NCI-H128 (cell line): ENCODE measurements at regions not wholly inside any gene's neighbourhood (a gene's known extent, or its start where the extent isn't known, plus 50 kb on each side); places are given as distances from the start of the nearest gene placed in this dataset.

Source experiments
- DNase-seq: peaks from one replicate; lab custom pipeline; 2025; ENCODE audit not compliant: unreplicated experiment; lab: John Stamatoyannopoulos, UW

- no peak for DNase-seq
Measured at GRCh38 chr4:23202712-23203247, 510.0 kb downstream of the GBA3 start.

- no peak for DNase-seq
Measured at GRCh38 chr4:23194751-23195150, 502.0 kb downstream of the GBA3 start.

- DNase-seq = no peak
Measured at GRCh38 chr4:23174179-23174578, 481.4 kb downstream of the GBA3 start.

GRCh38 chr4:23171976-23172375 is 479.2 kb downstream of the GBA3 start:
- no peak for DNase-seq

- DNase-seq = no peak
Measured at GRCh38 chr4:23169608-23170311, 477.0 kb downstream of the GBA3 start.

- no peak for DNase-seq
Measured at GRCh38 chr4:23166919-23167318, 474.2 kb downstream of the GBA3 start.

DNA sequence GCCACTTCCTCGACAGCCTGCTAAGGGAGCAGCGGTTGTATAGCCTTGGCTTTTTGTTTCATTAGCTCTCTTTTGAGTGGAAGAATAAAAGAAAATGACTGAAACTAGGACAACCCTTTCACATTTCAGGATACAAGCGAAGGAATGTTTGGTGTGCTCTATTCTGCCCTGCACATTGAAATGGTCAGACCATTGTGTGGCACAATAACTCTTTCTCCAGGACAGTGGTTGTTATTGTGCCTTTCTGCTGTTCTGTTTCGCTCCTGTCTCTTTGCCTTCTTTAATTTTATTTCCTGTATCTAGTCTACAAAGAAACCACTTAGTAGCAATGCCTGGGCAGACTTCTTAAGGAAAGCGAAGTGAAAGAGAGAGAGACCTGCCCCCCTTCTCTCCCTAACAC is 473.7 kb downstream of the GBA3 start:
- DNase-seq = no peak

- DNase-seq = no peak
Measured at GRCh38 chr4:23165669-23166068, 472.9 kb downstream of the GBA3 start.

DNA sequence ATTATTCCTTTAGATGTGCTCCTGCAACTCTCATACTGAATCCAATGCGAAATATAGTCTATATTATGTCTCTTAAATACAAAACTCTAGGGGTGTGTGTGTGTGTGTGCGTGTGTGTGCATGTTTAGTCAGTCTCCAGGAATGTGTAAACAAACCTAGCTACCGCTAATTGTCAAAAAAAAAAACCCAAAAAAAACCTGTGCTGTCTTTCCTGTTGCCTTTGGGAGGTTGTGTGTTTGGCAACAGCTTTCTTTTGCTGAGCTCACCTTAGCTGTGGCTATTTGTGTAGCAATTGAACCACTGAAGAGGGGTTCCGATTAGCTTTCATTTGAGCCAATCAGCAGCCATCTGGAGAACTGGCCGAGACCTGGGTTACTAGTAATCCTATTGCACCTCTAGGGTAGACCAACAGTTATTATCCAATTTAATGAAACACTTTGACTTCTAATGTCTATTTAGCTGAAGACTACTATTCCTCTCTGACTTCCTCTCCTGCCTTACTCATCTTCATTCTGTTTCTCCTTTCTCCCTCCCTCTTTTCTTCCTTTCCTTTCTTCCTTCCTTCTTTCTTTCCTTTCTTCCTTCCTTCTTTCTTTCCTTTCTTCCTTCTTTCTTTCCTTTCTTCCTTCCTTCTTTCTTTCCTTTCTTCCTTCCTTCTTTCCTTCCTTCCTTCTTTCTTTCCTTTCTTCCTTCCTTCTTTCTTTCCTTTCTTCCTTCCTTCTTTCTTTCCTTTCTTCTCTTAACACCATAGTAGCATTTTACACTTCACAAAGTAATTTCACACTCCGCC is 471.1 kb downstream of the GBA3 start:
- no peak for DNase-seq

DNA sequence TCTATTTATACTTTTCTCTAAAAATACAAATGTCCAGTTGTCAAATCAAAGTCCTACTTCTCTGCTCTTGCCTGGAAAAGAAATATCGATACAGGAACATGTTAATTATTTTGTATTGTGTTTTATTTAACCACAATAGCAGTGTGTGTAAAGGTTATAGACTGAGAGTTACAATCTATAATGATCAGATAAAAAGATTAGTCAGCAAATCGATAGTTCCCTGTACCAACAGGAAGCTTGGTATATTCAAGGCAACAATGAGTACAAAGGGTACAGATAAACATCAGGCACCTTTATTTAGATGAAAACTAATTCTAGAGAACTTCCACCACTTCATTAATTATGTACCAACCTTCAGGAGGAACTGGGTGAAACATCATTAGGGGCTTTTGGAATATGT is 469.5 kb downstream of the GBA3 start:
- DNase-seq = no peak

- DNase-seq = no peak
Measured at GRCh38 chr4:23161787-23162186, 469.1 kb downstream of the GBA3 start.

GRCh38 chr4:23153076-23153475 is 460.3 kb downstream of the GBA3 start:
- DNase-seq = no peak

GRCh38 chr4:23149815-23150214 is 457.1 kb downstream of the GBA3 start:
- no peak for DNase-seq

GRCh38 chr4:23144707-23145106 is 452.0 kb downstream of the GBA3 start:
- no peak for DNase-seq

DNA sequence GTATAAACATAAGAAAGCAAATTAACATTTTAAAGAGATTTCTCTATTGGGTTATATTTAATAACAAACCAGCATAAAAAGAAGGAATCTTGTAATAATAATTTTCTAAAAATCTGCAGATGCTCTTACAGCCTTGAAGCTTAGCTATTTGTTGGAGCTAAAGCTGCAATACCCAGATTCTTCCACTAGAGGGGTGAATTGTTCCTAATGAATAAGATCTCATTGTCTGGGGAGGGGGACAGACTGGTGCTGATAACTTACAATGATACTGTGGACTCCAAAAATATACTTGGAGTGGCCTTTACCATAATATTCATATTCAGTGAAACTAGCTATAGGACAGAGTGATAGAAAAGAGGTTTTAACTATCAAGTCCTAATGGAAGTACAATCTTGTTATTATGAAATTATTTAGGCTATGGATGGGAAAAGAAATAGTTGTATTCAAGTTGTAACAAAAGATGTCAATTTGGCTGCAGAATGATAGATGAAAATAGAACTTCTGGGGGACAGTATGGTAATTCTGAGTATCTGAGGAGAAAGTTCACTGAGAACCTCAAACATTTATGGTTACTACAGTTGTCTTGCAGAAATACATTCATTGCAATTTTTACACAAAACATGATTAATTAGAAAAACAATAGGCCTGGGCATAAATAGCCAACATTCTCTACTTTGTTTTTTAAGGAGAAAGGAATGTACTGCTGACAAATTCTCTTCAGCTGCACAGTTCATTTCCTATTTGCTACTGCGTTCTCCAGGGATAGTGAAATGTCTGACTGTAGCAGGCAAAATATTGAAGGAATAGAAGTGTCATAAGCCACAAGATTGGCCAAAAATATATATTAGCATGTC is 443.3 kb downstream of the GBA3 start:
- no peak for DNase-seq

DNA sequence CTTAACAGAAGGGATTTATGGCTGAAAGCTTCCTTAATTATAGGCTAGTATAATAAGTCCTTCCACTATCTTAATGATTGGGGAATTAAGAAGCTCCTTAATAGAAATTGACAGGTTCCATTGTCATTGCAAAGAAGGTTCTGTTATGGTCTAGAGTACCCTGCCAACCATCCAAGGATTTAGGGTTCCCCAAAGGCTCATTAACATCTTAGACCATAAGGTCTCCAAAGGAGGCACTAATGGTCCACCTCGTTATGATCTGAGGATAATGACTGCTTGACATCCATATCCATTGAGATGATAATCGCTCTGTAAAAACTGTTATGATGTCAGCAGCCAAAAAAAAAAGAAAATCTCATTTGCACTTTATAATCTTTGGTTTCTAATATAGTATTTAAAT is 441.6 kb downstream of the GBA3 start:
- no peak for DNase-seq

GRCh38 chr4:23130845-23131244 is 438.1 kb downstream of the GBA3 start:
- no peak for DNase-seq

DNA sequence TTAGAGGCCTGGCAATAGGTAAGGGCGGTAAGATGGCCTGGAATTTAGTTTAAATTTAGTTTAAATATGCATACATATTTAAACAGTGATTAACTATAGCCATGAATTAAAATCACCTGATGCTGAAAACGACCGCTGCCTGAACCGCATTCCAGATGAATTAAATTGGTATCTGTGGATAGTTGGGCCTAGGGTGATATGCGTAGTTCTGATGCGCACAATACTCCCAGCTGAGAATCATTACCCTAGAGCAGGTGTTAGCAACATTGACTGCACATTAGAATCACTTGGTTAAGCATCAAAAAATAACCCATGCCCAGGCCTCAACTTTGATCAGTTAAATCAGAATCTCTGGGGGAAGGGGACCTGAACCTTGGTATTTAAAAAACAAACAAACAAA is 432.4 kb downstream of the GBA3 start:
- DNase-seq = no peak

- no peak for DNase-seq
Measured at GRCh38 chr4:23122666-23123400, 430.1 kb downstream of the GBA3 start.

- DNase-seq = no peak
Measured at GRCh38 chr4:23120374-23120773, 427.6 kb downstream of the GBA3 start.

DNA sequence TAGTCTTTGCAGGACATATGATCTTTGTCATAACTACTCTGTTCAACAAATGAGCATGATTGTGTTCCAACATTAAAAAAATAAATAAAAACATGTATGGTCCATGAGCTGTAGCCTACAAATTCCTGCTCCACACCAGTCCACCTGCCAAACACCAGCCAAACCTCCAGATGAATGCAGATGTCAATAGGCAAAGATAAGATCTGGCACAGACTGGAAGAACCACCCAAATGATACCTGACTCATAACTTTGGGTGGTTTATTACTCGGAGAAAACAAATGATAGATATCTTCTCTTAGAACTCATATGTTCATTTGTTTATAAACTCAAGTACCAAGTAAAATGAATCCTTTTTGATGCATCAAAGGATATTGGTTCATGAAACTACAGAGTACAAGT is 425.1 kb downstream of the GBA3 start:
- DNase-seq = no peak
